Frontal cortex (tissue), 3 donors: ENCODE measurements at regions not wholly inside any gene's neighbourhood (a gene's known extent, or its start where the extent isn't known, plus 50 kb on each side); places are given as distances from the start of the nearest gene placed in this dataset.
"Not testable (repeated sequence)": the region's sequence is repeated elsewhere in the genome, so short reads cannot be mapped to it uniquely, and the experiment has no call there.

Experiments
- DNase-seq, 2 donors: peaks; one replicate each; pipeline ENCODE4 v3.0.0; 2012; ENCODE audit warnings: low spot score in 2 of 2
- FAIRE-seq: peaks from 2 replicates; lab custom pipeline; 2012; peaks lifted over from hg19 to GRCh38; lab: Jason Lieb, UNC
- donor health status: control.
- donor health status: control.
- donor health status: control.

- DNase-seq (no peak), FAIRE-seq (no peak)
These were observed 57.0 kb downstream of the PCDH20 start for GRCh38 chr13:61358599-61358998.

DNA sequence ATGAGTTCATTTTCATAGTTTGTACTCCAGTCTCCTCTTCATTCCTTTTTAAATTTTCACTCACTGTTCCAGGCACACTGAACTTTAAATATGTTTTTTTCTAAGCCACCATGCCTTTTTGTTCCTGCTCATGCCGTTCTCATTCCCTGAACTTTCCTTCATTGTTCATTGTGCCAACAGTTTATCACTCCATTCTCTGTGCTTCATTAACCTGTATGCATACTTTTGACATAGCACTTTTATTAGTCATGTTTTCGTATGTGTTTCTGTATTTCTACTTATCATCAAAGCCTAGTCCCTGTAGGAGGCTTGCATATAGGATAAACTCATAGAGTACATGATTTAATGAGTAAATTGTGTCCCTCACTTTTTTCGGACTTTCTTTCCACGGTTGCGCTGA lies 65.3 kb downstream of the PCDH20 start:
- FAIRE-seq, result no peak

DNA sequence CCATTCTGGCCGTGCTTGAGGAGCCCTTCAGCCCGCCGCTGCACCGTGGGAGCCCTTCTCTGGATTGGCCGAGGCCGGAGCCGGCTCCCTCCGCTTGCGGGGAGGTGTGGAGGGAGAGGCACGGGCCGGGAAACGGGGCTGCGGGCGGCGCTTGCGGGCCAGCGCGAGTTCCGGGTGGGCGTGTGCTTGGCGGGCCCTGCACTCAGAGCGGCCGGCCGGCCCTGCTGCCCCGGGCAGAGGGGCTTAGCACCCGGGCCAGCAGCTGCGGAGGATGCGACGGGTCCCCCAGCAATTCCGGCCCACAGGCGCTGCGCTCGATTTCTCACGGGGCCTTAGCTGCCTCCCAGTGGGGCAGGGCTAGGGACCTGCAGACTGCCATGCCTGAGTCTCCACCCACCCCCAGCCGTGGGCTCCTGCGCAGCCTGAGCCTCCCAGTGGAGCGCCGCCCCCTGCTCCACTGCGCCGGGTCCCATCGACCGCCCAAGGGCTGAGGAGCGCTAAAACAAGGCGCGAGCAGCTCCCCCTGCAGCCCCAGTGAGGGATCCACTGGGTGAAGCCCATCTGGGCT lies 76.5 kb downstream of the PCDH20 start:
- no peak for FAIRE-seq
- no peak for DNase-seq

More for the DNA sequence above, 65.3 kb downstream of the PCDH20 start:
- DNase-seq, result no peak

GRCh38 chr13:61316647-61317046 lies 99.0 kb downstream of the PCDH20 start:
- DNase-seq (no peak), FAIRE-seq (no peak)

- FAIRE-seq, result no peak
These were observed 121.0 kb downstream of the PCDH20 start for GRCh38 chr13:61294467-61295191.

DNA sequence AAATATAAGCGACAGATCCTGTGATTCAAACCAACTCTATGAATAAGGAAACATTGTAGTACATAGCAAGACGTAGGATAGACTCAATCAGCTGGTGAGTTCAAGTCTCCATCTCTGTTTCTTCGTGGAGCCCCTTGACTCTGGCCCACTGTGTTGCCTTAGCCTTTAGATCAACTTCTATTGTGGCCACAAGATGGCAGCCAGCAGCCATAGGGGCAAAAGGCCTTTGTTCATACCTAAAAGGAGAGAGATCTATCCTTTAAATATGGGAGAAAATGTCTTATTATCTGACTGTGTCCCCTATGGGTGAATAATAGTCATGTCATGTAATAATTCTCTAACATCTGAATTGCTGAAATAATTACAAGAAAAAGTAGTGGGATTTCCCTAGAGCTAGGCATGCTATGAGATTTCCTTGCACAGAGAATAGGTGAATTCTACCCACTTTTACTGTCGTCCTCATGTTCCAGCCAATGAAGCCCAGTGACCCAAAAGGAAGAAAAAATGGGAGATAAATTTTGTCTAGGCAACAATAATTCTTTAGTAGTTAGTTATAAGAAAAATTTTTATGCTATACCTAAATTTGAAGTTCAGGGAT lies 129.4 kb downstream of the PCDH20 start:
- no peak for FAIRE-seq
- no peak for DNase-seq

More at GRCh38 chr13:61294467-61295191, 121.0 kb downstream of the PCDH20 start:
- no peak for DNase-seq

- FAIRE-seq (no peak), DNase-seq (no peak)
These were observed 137.9 kb downstream of the PCDH20 start for GRCh38 chr13:61277586-61278276.

- no peak for FAIRE-seq
These were observed 138.6 kb downstream of the PCDH20 start for GRCh38 chr13:61277088-61277487.

DNA sequence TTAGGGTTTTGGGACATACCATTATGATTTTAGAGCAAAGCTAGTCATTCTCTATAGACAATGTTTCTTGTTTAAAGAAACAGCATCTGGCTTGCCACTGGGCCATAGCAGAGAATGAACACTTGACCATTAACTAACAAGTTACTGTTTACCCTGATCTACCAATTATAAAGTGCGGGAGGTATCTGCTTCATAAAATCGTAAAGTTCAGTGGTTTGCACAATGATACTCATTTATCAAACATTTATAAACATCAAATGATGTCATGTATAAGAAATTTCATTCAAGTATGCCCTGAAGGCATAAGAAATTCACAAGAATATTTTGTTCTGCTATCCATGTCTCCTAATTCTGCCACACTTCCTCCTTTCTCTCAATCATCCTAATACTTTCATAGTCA lies 139.2 kb downstream of the PCDH20 start:
- DNase-seq (no peak), FAIRE-seq (no peak)

More at GRCh38 chr13:61277088-61277487, 138.6 kb downstream of the PCDH20 start:
- DNase-seq, result no peak

GRCh38 chr13:61275736-61276135 lies 139.9 kb downstream of the PCDH20 start:
- FAIRE-seq, result no peak
- no peak for DNase-seq

DNA sequence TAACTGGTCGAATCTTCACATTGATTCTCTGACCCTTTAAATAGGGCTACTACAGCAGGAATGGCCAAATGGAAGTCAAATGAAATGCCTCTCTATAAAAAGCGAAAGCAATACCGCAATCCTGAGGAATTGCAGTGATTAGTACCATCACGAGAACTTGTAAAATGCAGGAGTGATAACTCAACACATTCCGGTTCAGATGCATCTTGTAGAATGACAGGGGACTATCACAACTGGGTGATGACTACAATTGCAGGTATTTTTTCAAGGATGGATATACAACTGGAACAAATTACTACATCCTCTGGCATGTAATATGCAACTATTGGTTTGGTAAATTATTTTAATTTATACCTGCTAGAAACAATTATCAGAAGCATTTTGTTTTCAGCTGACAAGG lies 140.4 kb downstream of the PCDH20 start:
- DNase-seq (no peak), FAIRE-seq (no peak)

DNA sequence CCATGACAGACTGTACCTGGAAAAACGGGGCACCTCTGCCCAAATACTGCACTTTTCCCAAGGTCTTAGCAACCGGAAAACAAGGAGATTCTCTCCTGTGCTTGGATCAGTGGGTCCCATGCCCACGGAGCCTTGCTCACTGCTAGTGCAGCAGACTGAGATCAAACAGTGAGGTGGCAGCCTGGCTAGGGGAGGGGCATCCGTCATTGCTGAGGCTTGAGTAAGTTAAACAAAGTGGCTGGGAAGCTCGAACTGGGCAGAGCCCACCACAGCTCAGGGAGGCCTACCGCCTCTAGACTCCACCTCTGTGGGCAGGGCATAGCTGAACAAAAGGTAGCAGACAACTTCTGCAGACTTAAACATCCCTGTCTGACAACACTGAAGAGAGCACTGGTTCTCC lies 148.8 kb downstream of the PCDH20 start:
- not testable (repeated sequence) for FAIRE-seq, DNase-seq

GRCh38 chr13:61261746-61262472 lies 153.7 kb downstream of the PCDH20 start:
- no peak for DNase-seq
- FAIRE-seq, result no peak

- FAIRE-seq (no peak), DNase-seq (no peak)
These were observed 157.5 kb downstream of the PCDH20 start for GRCh38 chr13:61258185-61258584.

DNA sequence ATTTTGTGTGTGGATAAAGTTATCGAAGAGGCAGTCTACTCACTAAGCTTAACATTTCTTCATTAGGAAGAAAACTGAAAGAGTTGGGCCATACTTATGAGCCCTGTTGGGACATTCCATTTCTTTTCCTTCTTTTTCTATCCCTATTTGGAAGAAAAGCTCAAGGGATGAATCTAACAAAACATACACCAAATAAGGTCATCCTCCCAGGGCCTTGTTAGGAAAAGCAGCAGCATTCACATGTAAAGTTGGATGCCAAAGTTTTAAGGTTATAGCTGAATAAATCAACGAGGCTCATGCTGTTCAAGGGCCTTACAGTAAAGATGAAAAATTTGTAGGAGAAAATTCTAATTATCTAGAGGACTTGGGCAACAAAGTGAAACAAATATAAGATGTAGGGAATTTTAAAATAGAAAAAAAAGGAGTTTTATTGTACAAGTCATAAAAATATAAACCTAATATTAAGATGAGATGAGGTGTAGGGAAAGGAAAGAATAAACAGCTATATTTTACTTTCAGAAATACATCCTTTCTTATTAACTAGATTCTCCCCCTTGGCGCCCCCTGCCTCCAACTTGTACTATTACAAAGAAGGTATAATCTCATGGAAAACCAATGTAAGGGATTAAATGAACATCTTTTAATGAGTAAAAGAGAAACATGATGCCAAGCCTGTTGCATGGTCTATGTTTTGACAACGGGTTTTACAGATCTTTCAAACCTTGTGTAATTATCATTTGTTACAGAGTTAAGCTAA lies 160.4 kb downstream of the PCDH20 start:
- no peak for DNase-seq

GRCh38 chr13:61253105-61253877 lies 162.4 kb downstream of the PCDH20 start:
- DNase-seq (no peak), FAIRE-seq (no peak)

More for the DNA sequence above, 160.4 kb downstream of the PCDH20 start:
- FAIRE-seq, result no peak

DNA sequence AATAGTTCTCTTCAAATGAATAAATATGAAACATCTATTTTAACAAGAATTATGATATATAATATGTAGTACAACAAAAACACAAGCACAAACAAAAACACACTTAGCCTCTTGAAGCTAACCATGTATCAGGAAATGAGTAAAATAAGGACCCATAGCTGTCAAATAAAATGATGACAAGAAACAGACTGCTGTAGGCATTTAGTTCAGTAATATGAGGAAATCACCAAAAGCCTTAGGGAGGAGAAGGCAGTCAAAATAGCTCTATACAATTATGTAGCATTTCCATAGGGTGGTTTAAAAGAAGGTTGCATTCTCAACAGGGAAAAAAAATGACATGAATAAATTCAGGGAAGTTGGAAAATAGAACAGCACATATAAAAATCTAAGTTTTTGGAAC lies 163.4 kb downstream of the PCDH20 start:
- FAIRE-seq, result no peak
- DNase-seq, result no peak

DNA sequence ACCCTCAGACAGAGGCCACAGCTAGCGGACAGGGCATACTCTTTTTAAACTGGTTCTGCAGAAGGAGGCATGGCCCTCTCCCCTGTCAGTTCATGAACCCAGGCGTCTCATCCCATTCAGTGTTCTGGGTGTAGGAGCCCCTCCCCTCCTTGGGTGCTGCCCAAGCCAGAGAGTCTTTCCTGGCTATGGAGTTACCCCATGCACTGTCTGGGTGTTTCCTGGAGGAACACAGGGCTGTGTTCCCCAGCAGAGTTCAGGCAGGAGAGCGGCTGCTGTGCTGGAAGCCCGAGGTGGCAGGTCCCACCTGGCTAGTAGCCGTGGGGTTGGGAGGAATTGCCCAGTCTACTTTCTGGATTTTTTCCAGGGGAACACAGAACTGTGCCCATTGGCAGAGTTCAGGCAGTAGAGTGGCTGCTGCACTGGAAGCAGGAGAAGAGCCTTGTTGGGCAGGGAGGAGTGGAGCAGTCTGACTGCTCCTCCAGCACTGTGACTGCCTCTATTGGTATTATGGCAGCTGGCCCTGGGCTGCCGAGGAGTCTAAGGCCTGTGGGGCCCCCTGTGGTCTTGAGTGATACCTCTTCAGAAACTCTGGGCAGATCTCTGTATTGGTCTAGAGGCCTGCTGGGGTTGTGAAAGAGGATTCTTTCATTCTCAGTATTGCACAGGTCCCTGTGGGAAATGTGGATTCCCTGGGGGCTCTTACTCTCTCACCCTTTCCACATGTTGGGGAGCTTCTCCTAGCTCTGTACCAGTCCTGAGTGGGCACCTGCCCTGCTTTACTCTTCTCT lies 168.3 kb downstream of the PCDH20 start:
- DNase-seq, result no peak

More for the DNA sequence above, 168.3 kb downstream of the PCDH20 start:
- FAIRE-seq, result no peak
